Transverse colon (tissue), 4 donors: ENCODE measurements at regions not wholly inside any gene's neighbourhood (a gene's known extent, or its start where the extent isn't known, plus 50 kb on each side); places are given as distances from the start of the nearest gene placed in this dataset.
"Not testable (repeated sequence)": the region's sequence is repeated elsewhere in the genome, so short reads cannot be mapped to it uniquely, and the experiment has no call there.

ENCODE experiments used
- DNase-seq: peaks from one replicate; pipeline ENCODE4 v3.0.0-alpha.2; 2019
- H3K27ac ChIP-seq, 4 donors: fragments of 200-600 bp; sonication (generic); 2 replicates each; pipeline ENCODE4 v1.5.1; 2016 to 2018; ENCODE audit warnings: inconsistent platforms in 4 of 4
- H3K27me3 ChIP-seq: fragments of 200-600 bp; sonication (generic); 2 replicates; pipeline ENCODE4 v1.5.1; 2017; ENCODE audit warnings: inconsistent platforms
- H3K36me3 ChIP-seq, 4 donors: fragments of 200-600 bp; sonication (generic); 2 replicates each; pipeline ENCODE4 v1.5.1; 2017 to 2019; ENCODE audit warnings: inconsistent platforms in 4 of 4
- H3K4me1 ChIP-seq, 4 donors: fragments of 200-600 bp; sonication (generic); 2 replicates each; pipeline ENCODE4 v1.5.1; 2017 to 2020; ENCODE audit warnings: inconsistent platforms in 4 of 4
- H3K4me3 ChIP-seq, 4 donors: fragments of 200-600 bp; sonication (generic); 1 replicate in 1 of 4; 2 replicates in 3 of 4; pipeline versions ENCODE4 v1.5.1 to v1.6.1; 2017 to 2019; ENCODE audit warnings: inconsistent platforms in 4 of 4
- H3K9me3 ChIP-seq, 2 donors: fragments of 200-600 bp; sonication (generic); 2 replicates each; pipeline ENCODE4 v1.5.1; 2017 to 2019; ENCODE audit warnings: inconsistent platforms in 2 of 2
- EP300 ChIP-seq: sonication (generic); formaldehyde crosslinking; IDR thresholded peaks from one replicate; pipeline ENCODE4 v1.6.1; 2017; ENCODE audit warnings: antibody characterized with exemption, low read depth
- POLR2A ChIP-seq: fragments of 450-650 bp; IDR thresholded peaks from one replicate; pipeline ENCODE4 v1.6.1; 2016; ENCODE audit warnings: antibody characterized with exemption, mild to moderate bottlenecking, moderate library complexity
- POLR2AphosphoS5 ChIP-seq, 3 donors: sonication (generic); formaldehyde crosslinking; IDR thresholded peaks; one replicate each; pipeline ENCODE4 v1.6.1; 2016; ENCODE audit warnings: antibody characterized with exemption in 3 of 3
- WGBS, 2 donors: methylation state at CpG; one replicate each; pipeline ENCODE4 v1.1.5; 2018; ENCODE audit warnings: low coverage in 1 of 2; 5-methylcytosine and 5-hydroxymethylcytosine counted together
- in situ Hi-C, 4 donors: fragments of 200-750 bp; cut with MboI; loops; one replicate each; pipeline versions ENCODE4 v1.15.0 to v1.15.1; 2017; ENCODE audit warnings: low sequenced_read_pairs in 3 of 4, low pct_ligation_motif_present in 1 of 4, low pct_unique_long_range_greater_than_20kb in 1 of 4
- intact Hi-C: fragments of 100-400 bp; cut with DNase I; formaldehyde crosslinking; loops from one replicate; pipeline ENCODE4 v1.15.1; 2023; ENCODE audit warnings: low total_unique reads
- TF ChIP-seq, protein P1 (sequence below), 5 experiments: fragments of 200-600 bp in 3 of 5; fragments of 450-650 bp in 2 of 5; sonication (generic) in 3 of 5; IDR thresholded peaks; 1 replicate in 2 of 5; 2 replicates in 3 of 5; pipeline ENCODE4 v1.5.1; 2016 to 2017; ENCODE audit warnings: antibody characterized with exemption in 5 of 5, inconsistent platforms in 3 of 5, mild to moderate bottlenecking in 2 of 5, moderate library complexity in 1 of 5

DNA sequence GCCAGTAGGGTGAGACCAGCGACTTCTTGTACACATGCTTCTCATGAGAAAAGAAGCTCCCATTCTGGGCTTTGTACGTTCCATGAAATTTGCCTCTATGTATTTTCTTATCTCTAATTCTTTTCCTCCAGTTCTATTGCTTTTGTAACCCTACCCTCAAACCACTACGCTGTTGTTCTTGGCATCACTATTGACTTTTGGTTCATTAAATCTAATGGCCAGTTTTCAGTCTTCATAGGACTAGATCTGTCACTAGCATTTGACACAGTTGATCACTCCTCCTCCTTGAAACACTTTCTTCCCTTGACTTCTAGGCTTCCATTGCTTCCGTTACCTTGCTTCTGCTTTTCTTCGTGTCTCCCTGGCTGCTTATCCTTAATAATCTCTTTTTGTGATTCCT, 121.7 kb upstream of the GOLGA6L4 start:
- peaks cover 0 to 8% (median 0%) of the 10 kb centered on the region in 4 donors for H3K4me1 ChIP-seq
- intact Hi-C loops (no loop called here), in situ Hi-C loops (no loop called here)
- H3K9me3 ChIP-seq, result no peaks in the 10 kb centered on the region
- no peak overlapping the region for H3K27ac ChIP-seq
- DNase-seq, result no peak
- WGBS, 2 donors, result 89 to 100% methylated on average over 5 of the region's 5 CpGs
- TF ChIP-seq POLR2A (no peak), POLR2AphosphoS5 (IDR thresholded peaks at IDR 0.05) (no peak), EP300 (no peak)
- TF ChIP-seq, protein P1, sequence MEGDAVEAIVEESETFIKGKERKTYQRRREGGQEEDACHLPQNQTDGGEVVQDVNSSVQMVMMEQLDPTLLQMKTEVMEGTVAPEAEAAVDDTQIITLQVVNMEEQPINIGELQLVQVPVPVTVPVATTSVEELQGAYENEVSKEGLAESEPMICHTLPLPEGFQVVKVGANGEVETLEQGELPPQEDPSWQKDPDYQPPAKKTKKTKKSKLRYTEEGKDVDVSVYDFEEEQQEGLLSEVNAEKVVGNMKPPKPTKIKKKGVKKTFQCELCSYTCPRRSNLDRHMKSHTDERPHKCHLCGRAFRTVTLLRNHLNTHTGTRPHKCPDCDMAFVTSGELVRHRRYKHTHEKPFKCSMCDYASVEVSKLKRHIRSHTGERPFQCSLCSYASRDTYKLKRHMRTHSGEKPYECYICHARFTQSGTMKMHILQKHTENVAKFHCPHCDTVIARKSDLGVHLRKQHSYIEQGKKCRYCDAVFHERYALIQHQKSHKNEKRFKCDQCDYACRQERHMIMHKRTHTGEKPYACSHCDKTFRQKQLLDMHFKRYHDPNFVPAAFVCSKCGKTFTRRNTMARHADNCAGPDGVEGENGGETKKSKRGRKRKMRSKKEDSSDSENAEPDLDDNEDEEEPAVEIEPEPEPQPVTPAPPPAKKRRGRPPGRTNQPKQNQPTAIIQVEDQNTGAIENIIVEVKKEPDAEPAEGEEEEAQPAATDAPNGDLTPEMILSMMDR (IDR thresholded peaks at IDR 0.05), result no peak
- no peaks in the 10 kb centered on the region for H3K36me3 ChIP-seq
- H3K4me3 ChIP-seq, result no peak overlapping the region
- no peaks in the 10 kb centered on the region for H3K27me3 ChIP-seq

DNA sequence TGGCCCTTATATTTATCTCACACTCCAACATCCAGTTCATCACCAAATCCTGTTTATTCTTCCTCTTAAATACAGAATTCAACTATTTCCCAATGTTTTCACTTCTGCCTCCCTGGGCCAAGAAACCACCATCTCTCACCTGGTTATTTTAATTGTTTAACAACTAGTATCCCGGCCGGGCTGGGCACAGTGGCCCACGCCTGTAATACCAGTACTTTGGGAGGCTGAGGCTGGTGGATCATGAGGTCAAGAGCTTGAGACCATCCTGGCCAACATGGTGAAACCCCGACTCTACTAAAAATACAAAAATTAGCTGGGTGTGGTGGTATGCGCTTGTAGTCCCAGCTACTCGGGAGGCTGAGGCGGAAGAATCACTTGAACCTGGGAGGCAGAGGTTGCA, 120.9 kb upstream of the GOLGA6L4 start:
- H3K4me3 ChIP-seq, H3K4me1 ChIP-seq, intact Hi-C loops, H3K36me3 ChIP-seq, in situ Hi-C loops, DNase-seq, H3K27ac ChIP-seq, H3K9me3 ChIP-seq, H3K27me3 ChIP-seq: not testable (repeated sequence)
- WGBS, 2 donors, result 82% methylated on average over 7 of the region's 7 CpGs; no CpG with 5 or more reads in 1 of the 2 donors

DNA sequence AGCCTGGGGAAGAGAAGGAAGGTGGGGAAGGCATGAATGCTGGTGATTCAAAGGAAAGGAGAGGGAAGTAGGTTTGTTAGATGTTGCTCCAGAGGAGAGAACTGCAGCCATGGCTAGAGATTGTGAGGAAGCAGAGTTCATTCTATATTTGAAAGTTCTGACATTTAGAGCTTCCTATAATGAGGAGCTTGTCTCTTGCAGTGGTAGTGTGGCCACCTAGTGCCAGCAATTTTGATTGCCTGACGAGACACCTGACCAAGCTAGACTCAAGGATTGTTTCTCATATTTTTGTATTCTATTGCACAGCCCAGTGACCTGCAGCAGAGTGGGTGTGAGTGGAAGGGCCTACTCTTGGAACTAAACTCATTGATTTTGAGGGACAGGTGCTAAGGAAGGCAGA, 116.2 kb upstream of the GOLGA6L4 start:
- WGBS, 2 donors, result 21 to 60% methylated on average over 1 of the region's 1 CpG
- H3K27me3 ChIP-seq, H3K4me3 ChIP-seq, H3K36me3 ChIP-seq, DNase-seq, H3K9me3 ChIP-seq, H3K27ac ChIP-seq, H3K4me1 ChIP-seq, in situ Hi-C loops, intact Hi-C loops: not testable (repeated sequence)

DNA sequence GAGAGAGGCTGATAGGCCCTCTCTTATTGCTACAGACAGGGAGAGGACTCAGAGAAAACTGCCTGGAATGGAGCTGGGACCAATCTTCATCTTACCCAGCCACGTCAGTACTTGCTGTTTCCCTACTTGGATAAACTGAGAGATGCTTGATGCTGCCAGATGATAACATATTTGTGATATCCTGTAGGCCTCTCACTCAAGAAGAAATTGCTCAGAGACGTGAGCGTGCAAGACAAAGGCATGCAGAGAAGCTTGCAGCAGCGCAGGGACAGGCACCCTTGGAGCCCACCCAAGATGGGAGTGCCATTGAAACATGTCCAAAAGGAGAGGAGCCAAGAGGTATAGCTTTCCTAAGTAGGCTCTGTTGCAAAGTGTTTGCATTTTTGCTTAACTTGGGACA, 114.7 kb upstream of the GOLGA6L4 start:
- in situ Hi-C loops, H3K27ac ChIP-seq, H3K36me3 ChIP-seq, H3K4me3 ChIP-seq, DNase-seq, H3K27me3 ChIP-seq, H3K4me1 ChIP-seq, H3K9me3 ChIP-seq, intact Hi-C loops: not testable (repeated sequence)
- WGBS, 2 donors, result 60 to 63% methylated on average over 1 to 4 of the region's 4 CpGs

DNA sequence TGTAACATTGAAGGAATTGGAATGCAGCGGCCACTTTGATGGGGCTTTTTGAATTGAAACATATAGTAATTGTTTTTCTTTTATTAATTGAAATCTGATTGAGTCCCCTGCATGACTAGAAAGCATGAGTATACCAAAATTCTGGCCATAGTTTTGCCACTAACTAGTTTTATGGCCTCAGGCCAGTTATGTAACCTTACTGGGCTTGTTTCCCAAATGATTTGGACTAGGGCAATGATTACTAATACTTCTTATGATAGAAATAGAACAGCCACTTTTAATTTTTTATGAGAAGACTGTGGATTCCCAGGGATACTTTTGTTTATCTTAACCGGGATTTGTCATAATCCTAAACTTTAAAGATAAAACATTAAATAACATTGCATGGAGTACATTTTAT, 106.9 kb upstream of the GOLGA6L4 start:
- DNase-seq, H3K9me3 ChIP-seq, intact Hi-C loops, H3K4me3 ChIP-seq, in situ Hi-C loops, H3K27ac ChIP-seq, H3K27me3 ChIP-seq, H3K36me3 ChIP-seq: not testable (repeated sequence)
- H3K4me1 ChIP-seq, result peaks cover 0 to 10% (median 0%) of the 10 kb centered on the region in 4 donors
- WGBS, 2 donors, result 72% methylated on average over 2 of the region's 2 CpGs

DNA sequence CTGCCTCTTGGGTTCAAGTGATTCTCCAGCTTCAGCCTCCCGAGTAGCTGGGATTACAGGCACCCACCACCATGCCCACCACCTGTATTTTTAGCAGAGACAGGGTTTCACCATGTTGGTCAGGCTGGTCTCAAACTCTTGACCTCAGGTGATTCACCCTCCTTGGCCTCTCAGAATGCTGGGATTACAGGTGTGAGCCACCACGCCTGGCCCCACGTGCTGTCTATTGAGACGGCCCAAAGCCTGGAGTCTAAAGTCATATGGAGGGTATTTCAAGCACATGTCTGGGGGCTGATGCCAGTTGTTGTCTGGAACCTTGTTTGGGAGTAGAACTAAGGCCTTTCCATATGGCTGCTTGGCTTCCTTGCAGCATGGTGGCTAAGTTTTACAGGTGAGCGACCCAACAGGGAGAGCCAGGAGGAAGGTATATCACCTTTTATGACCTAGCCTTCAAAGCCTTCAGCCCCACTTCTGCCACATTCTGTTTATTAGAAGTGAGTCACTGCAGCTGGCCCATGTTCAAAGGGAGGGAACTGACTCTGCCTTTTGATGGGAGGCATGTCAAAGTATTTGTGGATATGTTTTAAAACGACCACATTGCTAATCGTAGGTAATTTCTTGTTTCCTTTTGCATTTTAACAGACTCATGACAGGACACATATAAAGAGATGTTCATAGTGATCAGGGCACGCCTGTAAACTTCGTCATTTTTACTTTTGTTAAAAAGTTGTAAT, 105.3 kb upstream of the GOLGA6L4 start:
- H3K27me3 ChIP-seq, DNase-seq, H3K27ac ChIP-seq, H3K9me3 ChIP-seq, H3K4me3 ChIP-seq, in situ Hi-C loops, intact Hi-C loops, H3K36me3 ChIP-seq: not testable (repeated sequence)
- WGBS, 2 donors, result 48 to 60% methylated on average over 4 to 9 of the region's 9 CpGs
- peaks cover 0 to 10% (median 0%) of the 10 kb centered on the region in 4 donors for H3K4me1 ChIP-seq

GRCh38 chr15:84135931-84136456, 99.6 kb upstream of the GOLGA6L4 start:
- H3K27ac ChIP-seq, H3K36me3 ChIP-seq, in situ Hi-C loops, H3K4me3 ChIP-seq, DNase-seq, H3K4me1 ChIP-seq, intact Hi-C loops, H3K9me3 ChIP-seq, H3K27me3 ChIP-seq: not testable (repeated sequence)
- 78 to 88% methylated on average over 1 to 2 of the region's 3 CpGs for WGBS, 2 donors
